Coronary artery (tissue), 2 donors: ENCODE measurements at regions not wholly inside any gene's neighbourhood (a gene's known extent, or its start where the extent isn't known, plus 50 kb on each side); places are given as distances from the start of the nearest gene placed in this dataset.

Experiments
- DNase-seq: peaks from one replicate; pipeline ENCODE4 v3.0.0-alpha.2; 2017; ENCODE audit warnings: low spot score
- H3K27ac ChIP-seq, 2 donors: fragments of 200-600 bp; sonication (generic); one replicate each; pipeline ENCODE4 v1.5.1; 2016 to 2019
- H3K4me3 ChIP-seq: fragments of 200-600 bp; sonication (generic); 2 replicates; pipeline ENCODE4 v1.5.1; 2016; ENCODE audit warnings: mild to moderate bottlenecking, moderate library complexity
- CTCF ChIP-seq: fragments of 200-600 bp; sonication (generic); IDR thresholded peaks from one replicate; pipeline ENCODE4 v1.5.1; 2019; ENCODE audit warnings: antibody characterized with exemption

GRCh38 chr1:29789221-29789909 is 553.0 kb downstream of the PTPRU start:
- peak; percentile 11 for DNase-seq
- Histone ChIP-seq H3K27ac (no peak overlapping the region), H3K4me3 (no peak overlapping the region)
- no peak for TF ChIP-seq CTCF

GRCh38 chr1:29786791-29787732 is 550.7 kb downstream of the PTPRU start:
- Histone ChIP-seq H3K27ac (no peak overlapping the region), H3K4me3 (no peak overlapping the region)
- no peak for TF ChIP-seq CTCF
- no peak for DNase-seq

GRCh38 chr1:29786195-29786594 is 549.9 kb downstream of the PTPRU start:
- no peak for DNase-seq
- Histone ChIP-seq H3K27ac (no peak overlapping the region), H3K4me3 (no peak overlapping the region)
- TF ChIP-seq CTCF: no peak

- H3K4me3 ChIP-seq: no peak overlapping the region
- H3K27ac ChIP-seq: no peak overlapping the region
- no peak for DNase-seq
- no peak for TF ChIP-seq CTCF
These were observed 549.2 kb downstream of the PTPRU start for GRCh38 chr1:29785554-29785953.

- Histone ChIP-seq H3K4me3 (no peak overlapping the region), H3K27ac (no peak overlapping the region)
- DNase-seq: peak; percentile 29
- no peak for TF ChIP-seq CTCF
These were observed 548.8 kb downstream of the PTPRU start for GRCh38 chr1:29785137-29785527.

- peak; percentile 45 for DNase-seq
- Histone ChIP-seq H3K4me3 (no peak overlapping the region), H3K27ac (no peak overlapping the region)
- TF ChIP-seq CTCF: no peak
These were observed 548.2 kb downstream of the PTPRU start for GRCh38 chr1:29784276-29785136.
